K562 (cell line): ENCODE measurements at regions not wholly inside any gene's neighbourhood (a gene's known extent, or its start where the extent isn't known, plus 50 kb on each side); places are given as distances from the start of the nearest gene placed in this dataset.

Source experiments
- BHLHE40 ChIP-seq: IDR thresholded peaks from 2 replicates; pipeline ENCODE4 v1.6.1; 2011; ENCODE audit warnings: low read length, improper control_type of control experiment
- ELK1 ChIP-seq: sonication (generic); formaldehyde crosslinking; IDR thresholded peaks from 2 replicates; pipeline ENCODE4 v1.8.1; 2022; ENCODE audit warnings: missing genetic modification reagents
- EZH2 ChIP-seq: IDR thresholded peaks from 2 replicates; pipeline ENCODE4 v1.6.1; 2012; ENCODE audit warnings: low read depth, mild to moderate bottlenecking, inconsistent platforms, low read length, borderline replicate concordance
- HDAC2 ChIP-seq: fragments of 450-650 bp; IDR thresholded peaks from 2 replicates; pipeline ENCODE4 v1.6.1; 2016; ENCODE audit warnings: mild to moderate bottlenecking
- MAZ ChIP-seq, 2 experiments: fragments of 450-650 bp in 1 of 2; sonication (generic) in 1 of 2; formaldehyde crosslinking; IDR thresholded peaks in 1 of 2; conservative IDR thresholded peaks in 1 of 2; 2 replicates each; pipeline versions ENCODE4 v1.4.0 to v1.5.0; 2020; ENCODE audit warnings: mild to moderate bottlenecking in 1 of 2, missing genetic modification reagents in 1 of 2
- MBD1 ChIP-seq: fragments of 250-450 bp; sonication (Bioruptor Pico); IDR thresholded peaks from 2 replicates; pipeline ENCODE4 v1.8.0; 2022; ENCODE audit warnings: inconsistent platforms
- MED1 ChIP-seq: sonication (generic); formaldehyde crosslinking; IDR thresholded peaks from 2 replicates; pipeline ENCODE4 v1.8.1; 2023; ENCODE audit warnings: missing genetic modification reagents, borderline replicate concordance
- POLR2A ChIP-seq: fragments of 450-650 bp; conservative IDR thresholded peaks from 2 replicates; pipeline ENCODE4 v1.6.1; 2016
- POLR3G ChIP-seq: IDR thresholded peaks from 2 replicates; pipeline ENCODE4 v1.6.1; 2011; ENCODE audit not compliant: insufficient read length, insufficient replicate concordance; ENCODE audit errors: extremely low read depth
- RAD21 ChIP-seq, 2 experiments: fragments of 250-450 bp in 1 of 2; fragments of 450-650 bp in 1 of 2; sonication (Bioruptor Pico) in 1 of 2; formaldehyde crosslinking in 1 of 2; IDR thresholded peaks in 1 of 2; conservative IDR thresholded peaks in 1 of 2; 2 replicates each; pipeline versions ENCODE4 v1.4.0 to v1.8.0; 2020 to 2022; ENCODE audit warnings: mild to moderate bottlenecking in 2 of 2, moderate library complexity in 1 of 2
- SP1 ChIP-seq: sonication (generic); formaldehyde crosslinking; IDR thresholded peaks from 2 replicates; pipeline ENCODE4 v1.8.1; 2022; ENCODE audit warnings: mild to moderate bottlenecking, missing genetic modification reagents
- USF1 ChIP-seq: sonication (generic); formaldehyde crosslinking; IDR thresholded peaks from 2 replicates; pipeline ENCODE4 v1.9.0; 2022; ENCODE audit warnings: mild to moderate bottlenecking, missing genetic modification reagents
- TF ChIP-seq, protein P1 (sequence below): sonication (generic); formaldehyde crosslinking; IDR thresholded peaks from 2 replicates; pipeline ENCODE4 v1.8.1; 2023; ENCODE audit warnings: mild to moderate bottlenecking, missing genetic modification reagents
- TF ChIP-seq, protein P2 (sequence below), 3 experiments: IDR thresholded peaks in 2 of 3; conservative IDR thresholded peaks in 1 of 3; 2 replicates each; pipeline ENCODE4 v1.5.1; 2011 to 2012; ENCODE audit warnings: low read length in 3 of 3, mild to moderate bottlenecking in 3 of 3, control low read depth in 2 of 3, improper control_type of control experiment in 1 of 3, inconsistent platforms in 1 of 3, low read depth in 1 of 3, mixed read lengths in 1 of 3, moderate library complexity in 1 of 3; ENCODE audit not compliant: insufficient read depth in 2 of 3

DNA sequence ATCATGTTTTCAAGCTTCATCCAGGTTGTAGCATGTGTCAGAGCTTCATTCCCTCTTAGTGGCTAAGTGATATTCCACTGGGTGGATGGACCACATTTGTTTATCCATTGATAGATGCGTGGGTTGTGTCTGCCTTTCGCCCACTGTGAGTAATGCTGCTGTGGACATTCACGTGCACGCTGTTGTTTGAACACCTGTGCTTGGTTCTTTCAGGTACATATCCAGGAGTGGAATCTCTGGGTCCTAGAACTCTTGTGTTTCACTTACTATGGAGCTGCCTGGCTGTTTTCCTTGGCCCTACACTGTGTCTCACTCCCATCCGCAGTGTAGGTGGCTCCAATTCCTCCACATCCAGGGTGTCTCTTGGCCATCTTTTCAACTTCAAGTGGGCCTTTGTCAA is 224.2 kb downstream of the C16orf95 start:
- TF ChIP-seq BHLHE40 = no peak
- TF ChIP-seq, protein P1, sequence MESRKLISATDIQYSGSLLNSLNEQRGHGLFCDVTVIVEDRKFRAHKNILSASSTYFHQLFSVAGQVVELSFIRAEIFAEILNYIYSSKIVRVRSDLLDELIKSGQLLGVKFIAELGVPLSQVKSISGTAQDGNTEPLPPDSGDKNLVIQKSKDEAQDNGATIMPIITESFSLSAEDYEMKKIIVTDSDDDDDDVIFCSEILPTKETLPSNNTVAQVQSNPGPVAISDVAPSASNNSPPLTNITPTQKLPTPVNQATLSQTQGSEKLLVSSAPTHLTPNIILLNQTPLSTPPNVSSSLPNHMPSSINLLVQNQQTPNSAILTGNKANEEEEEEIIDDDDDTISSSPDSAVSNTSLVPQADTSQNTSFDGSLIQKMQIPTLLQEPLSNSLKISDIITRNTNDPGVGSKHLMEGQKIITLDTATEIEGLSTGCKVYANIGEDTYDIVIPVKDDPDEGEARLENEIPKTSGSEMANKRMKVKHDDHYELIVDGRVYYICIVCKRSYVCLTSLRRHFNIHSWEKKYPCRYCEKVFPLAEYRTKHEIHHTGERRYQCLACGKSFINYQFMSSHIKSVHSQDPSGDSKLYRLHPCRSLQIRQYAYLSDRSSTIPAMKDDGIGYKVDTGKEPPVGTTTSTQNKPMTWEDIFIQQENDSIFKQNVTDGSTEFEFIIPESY (CRISPR knock-in tag) = no peak
- no peak for TF ChIP-seq EZH2
- TF ChIP-seq HDAC2 = no peak
- TF ChIP-seq POLR2A = no peak
- TF ChIP-seq ELK1 (CRISPR knock-in tag) = no peak
- TF ChIP-seq MAZ (CRISPR knock-in tag; conservative IDR thresholded peaks at IDR 0.05 in 1 of 2, IDR thresholded peaks at IDR 0.05 in 1 of 2) = no peak
- no peak for TF ChIP-seq MED1
- no peak for TF ChIP-seq RAD21 (CRISPR knock-in tag; conservative IDR thresholded peaks at IDR 0.05 in 1 of 2, IDR thresholded peaks at IDR 0.05 in 1 of 2)
- TF ChIP-seq MBD1 (CRISPR knock-in tag) = no peak
- TF ChIP-seq, protein P2, sequence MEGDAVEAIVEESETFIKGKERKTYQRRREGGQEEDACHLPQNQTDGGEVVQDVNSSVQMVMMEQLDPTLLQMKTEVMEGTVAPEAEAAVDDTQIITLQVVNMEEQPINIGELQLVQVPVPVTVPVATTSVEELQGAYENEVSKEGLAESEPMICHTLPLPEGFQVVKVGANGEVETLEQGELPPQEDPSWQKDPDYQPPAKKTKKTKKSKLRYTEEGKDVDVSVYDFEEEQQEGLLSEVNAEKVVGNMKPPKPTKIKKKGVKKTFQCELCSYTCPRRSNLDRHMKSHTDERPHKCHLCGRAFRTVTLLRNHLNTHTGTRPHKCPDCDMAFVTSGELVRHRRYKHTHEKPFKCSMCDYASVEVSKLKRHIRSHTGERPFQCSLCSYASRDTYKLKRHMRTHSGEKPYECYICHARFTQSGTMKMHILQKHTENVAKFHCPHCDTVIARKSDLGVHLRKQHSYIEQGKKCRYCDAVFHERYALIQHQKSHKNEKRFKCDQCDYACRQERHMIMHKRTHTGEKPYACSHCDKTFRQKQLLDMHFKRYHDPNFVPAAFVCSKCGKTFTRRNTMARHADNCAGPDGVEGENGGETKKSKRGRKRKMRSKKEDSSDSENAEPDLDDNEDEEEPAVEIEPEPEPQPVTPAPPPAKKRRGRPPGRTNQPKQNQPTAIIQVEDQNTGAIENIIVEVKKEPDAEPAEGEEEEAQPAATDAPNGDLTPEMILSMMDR (IDR thresholded peaks at IDR 0.05 in 2 of 3, conservative IDR thresholded peaks at IDR 0.05 in 1 of 3; ENCODE audit: insufficient read depth in 2 of 3, low read depth in 1 of 3, low read length in 3 of 3) = no peak
- TF ChIP-seq SP1 = no peak
- no peak for TF ChIP-seq USF1
- no peak for TF ChIP-seq POLR3G
